Psoas muscle (tissue), 7 donors: ENCODE measurements at regions not wholly inside any gene's neighbourhood (a gene's known extent, or its start where the extent isn't known, plus 50 kb on each side); places are given as distances from the start of the nearest gene placed in this dataset.

Experiments
- ATAC-seq, 4 donors: fragments of 200-7000 bp; cut with Tn5 transposase; one replicate each; pipeline ENCODE4 v1.9.1; 2020; ENCODE audit warnings: moderate library complexity in 3 of 4, mild to moderate bottlenecking in 2 of 4
- DNase-seq, 2 donors: peaks; one replicate each; pipeline ENCODE4 v3.0.0-alpha.2; 2020
- H3K27ac ChIP-seq: fragments of 200-600 bp; one replicate; pipeline ENCODE4 v1.8.0; 2022
- H3K27me3 ChIP-seq, 3 donors: fragments of 200-600 bp in 1 of 3; one replicate each; pipeline versions ENCODE4 v1.6.1 to v1.8.0; 2013 to 2022; ENCODE audit warnings: low read length in 2 of 3, mild to moderate bottlenecking in 2 of 3, moderate library complexity in 1 of 3; ENCODE audit not compliant: insufficient read depth in 3 of 3
- H3K36me3 ChIP-seq, 2 donors: fragments of 200-600 bp in 1 of 2; one replicate each; pipeline versions ENCODE4 v1.6.1 to v1.8.0; 2013 to 2022; ENCODE audit warnings: low read depth in 1 of 2, mild to moderate bottlenecking in 1 of 2, moderate library complexity in 1 of 2; ENCODE audit not compliant: insufficient read depth in 1 of 2
- H3K4me1 ChIP-seq: fragments of 200-600 bp; one replicate; pipeline ENCODE4 v1.8.0; 2022
- H3K4me3 ChIP-seq: fragments of 200-600 bp; one replicate; pipeline ENCODE4 v1.8.0; 2022; ENCODE audit warnings: mild to moderate bottlenecking
- H3K9me3 ChIP-seq: fragments of 200-600 bp; one replicate; pipeline ENCODE4 v1.8.0; 2022
- WGBS, 3 donors: extraction: QIAGEN DNeasy Blood & Tissue Kit; methylation state at CpG; one replicate each; pipeline versions ENCODE4 v1.1.6 to v1.1.7; 2013; 5-methylcytosine and 5-hydroxymethylcytosine counted together
- intact Hi-C, 2 donors: fragments of 100-400 bp; cut with DNase I; formaldehyde crosslinking; loops; one replicate each; pipeline versions ENCODE4 v1.11.0 to v1.14.2; 2022
- TF ChIP-seq, protein P1 (sequence below): fragments of 200-600 bp; IDR thresholded peaks from one replicate; pipeline ENCODE4 v1.8.0; 2022; ENCODE audit warnings: antibody characterized with exemption
- donor health status: healthy with polysubstance abuse.
- donor health status: DM: no; HTN: no; CAD: no; lungs with moderate emphysema.
- donor health status: Bipolar disorder and iron deficiency.
- donor health status: healthy.
- donor health status: DM: yes; HTN: yes; CAD: no.
- donor health status: DM: no; HTN: no; CAD: no.
- donor health status: DM: yes; HTN: yes; CAD: no.

DNA sequence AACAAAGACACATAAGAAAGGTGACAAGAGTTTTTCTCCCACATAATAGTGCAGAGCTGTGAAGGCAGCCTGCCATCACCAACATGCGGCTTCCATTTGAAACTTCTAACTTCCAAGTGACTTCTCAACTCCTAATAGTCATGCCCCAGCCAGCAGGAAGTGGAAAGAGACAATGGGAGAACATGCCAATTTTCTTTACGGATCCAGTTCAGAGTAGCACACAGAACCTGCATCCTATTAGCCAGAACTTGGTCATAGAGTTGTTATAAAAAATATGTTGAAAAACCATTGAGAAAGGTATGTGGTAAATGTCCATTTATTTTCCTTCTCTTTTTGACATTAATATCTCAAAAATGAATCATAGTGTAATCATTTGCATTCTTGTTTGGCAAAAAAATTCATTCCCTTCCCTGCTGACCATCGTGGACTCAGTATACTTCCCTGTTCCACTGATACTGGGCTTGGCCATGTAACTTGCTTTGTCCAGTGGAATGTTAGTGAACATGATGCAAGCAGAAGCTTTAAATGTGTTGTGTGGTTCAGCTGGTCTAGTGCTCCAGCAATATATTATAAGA lies 197.4 kb downstream of the SEC16B start:
- WGBS, 3 donors, result 76 to 79% (median 79%) methylated on average over 3 of the region's 3 CpGs
- no peaks in the 10 kb centered on the region for H3K27me3 ChIP-seq
- TF ChIP-seq, protein P1, sequence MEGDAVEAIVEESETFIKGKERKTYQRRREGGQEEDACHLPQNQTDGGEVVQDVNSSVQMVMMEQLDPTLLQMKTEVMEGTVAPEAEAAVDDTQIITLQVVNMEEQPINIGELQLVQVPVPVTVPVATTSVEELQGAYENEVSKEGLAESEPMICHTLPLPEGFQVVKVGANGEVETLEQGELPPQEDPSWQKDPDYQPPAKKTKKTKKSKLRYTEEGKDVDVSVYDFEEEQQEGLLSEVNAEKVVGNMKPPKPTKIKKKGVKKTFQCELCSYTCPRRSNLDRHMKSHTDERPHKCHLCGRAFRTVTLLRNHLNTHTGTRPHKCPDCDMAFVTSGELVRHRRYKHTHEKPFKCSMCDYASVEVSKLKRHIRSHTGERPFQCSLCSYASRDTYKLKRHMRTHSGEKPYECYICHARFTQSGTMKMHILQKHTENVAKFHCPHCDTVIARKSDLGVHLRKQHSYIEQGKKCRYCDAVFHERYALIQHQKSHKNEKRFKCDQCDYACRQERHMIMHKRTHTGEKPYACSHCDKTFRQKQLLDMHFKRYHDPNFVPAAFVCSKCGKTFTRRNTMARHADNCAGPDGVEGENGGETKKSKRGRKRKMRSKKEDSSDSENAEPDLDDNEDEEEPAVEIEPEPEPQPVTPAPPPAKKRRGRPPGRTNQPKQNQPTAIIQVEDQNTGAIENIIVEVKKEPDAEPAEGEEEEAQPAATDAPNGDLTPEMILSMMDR, result no peak
- H3K36me3 ChIP-seq, result no peaks in the 10 kb centered on the region
- intact Hi-C loops, result no loop called here
- no peak overlapping the region for H3K4me3 ChIP-seq
- no peaks in the 10 kb centered on the region for H3K4me1 ChIP-seq
- no peak for ATAC-seq
- no peak overlapping the region for H3K27ac ChIP-seq
- peaks cover 12% of the 10 kb centered on the region for H3K9me3 ChIP-seq
- no peak for DNase-seq

DNA sequence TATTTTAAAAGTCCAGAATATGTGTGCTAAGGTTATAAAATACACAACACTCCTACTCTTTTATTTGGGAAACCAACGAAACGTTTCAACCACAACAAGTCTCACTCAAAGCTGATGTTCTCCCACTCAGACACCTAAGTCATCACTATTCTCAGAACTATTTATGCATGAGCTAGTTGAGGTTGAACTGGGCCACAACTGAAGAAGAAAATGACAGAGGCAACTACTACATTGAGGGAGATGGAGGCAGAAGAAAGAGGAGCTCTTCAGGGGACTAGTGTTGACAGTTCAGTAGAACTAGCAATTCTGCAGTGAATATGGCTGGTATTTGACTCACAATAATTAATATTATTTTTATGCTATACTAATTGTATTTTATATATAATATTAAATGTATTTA lies 198.2 kb downstream of the SEC16B start:
- Histone ChIP-seq H3K27ac (no peak overlapping the region), H3K27me3 (no peaks in the 10 kb centered on the region), H3K4me3 (no peak overlapping the region), H3K36me3 (no peaks in the 10 kb centered on the region), H3K4me1 (no peaks in the 10 kb centered on the region), H3K9me3 (peaks cover 12% of the 10 kb centered on the region)
- intact Hi-C loops, result no loop called here
- TF ChIP-seq, protein P1, result no peak
- DNase-seq (no peak), ATAC-seq (no peak)
- 83 to 89% (median 88%) methylated on average over 2 of the region's 2 CpGs for WGBS, 3 donors

DNA sequence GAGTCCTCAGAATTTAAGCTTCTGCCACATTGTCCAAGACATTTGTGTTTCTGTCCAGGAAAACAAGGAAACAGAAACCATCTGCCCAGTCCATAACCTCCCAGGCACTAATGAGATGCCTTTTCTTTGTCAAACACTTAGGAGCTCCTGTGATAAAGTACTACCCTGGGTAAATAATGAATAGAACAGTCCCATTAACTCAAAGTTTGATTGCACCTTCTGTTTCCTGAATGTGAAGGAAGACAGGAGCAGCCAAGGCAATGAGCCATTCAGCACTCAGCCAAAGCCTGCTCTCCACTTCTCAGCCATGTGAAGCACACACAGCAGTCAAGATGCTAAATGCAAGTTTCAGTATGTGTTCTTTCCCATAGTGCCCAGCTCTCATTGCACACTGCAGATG lies 199.8 kb downstream of the SEC16B start:
- Histone ChIP-seq H3K27ac (no peak overlapping the region), H3K36me3 (no peaks in the 10 kb centered on the region), H3K27me3 (no peaks in the 10 kb centered on the region), H3K4me3 (no peak overlapping the region), H3K4me1 (no peaks in the 10 kb centered on the region), H3K9me3 (peaks cover 12% of the 10 kb centered on the region)
- DNase-seq, result no peak
- intact Hi-C loops, result no loop called here
- no peak for ATAC-seq
- TF ChIP-seq, protein P1, result no peak

DNA sequence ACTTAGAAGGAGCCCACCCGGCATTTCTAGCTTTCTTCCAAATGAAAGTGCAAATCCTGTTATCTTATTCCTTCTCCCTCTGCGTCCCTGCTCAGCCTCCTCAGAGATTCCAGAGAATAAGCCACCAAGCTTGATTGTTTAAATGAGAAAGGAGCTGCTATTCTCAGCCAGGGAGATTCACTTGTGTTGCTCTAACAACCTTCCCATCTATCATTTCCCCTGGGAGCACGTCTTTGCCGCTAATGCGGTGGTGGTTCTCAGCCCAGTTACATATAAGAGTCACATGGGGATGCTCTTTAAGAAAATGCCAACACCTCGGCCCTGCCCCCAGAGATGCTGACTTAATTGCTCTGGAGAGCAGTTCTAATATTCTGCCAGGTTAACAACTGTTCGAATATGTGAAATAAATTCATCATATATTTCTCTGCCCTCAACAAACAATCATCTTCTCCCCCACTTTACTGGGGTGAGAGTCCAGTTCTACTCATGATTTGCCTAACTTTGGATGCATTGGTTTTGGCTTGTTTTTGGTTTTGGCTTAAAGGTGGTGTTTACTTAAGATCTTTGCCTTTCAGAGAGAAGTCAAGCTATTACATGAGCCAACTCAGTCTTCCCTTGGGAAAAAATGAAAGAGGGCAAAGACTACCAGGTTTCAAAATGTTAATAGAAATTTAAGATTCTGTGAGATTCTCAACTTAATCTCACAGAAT lies 213.9 kb downstream of the SEC16B start:
- Histone ChIP-seq H3K4me1 (no peaks in the 10 kb centered on the region), H3K9me3 (no peaks in the 10 kb centered on the region), H3K4me3 (no peak overlapping the region), H3K27ac (no peak overlapping the region), H3K27me3 (no peaks in the 10 kb centered on the region), H3K36me3 (no peaks in the 10 kb centered on the region)
- ATAC-seq (no peak), DNase-seq (no peak)
- 49 to 61% (median 59%) methylated on average over 7 of the region's 7 CpGs for WGBS, 3 donors
- TF ChIP-seq, protein P1, result no peak
- intact Hi-C loops, result no loop called here

DNA sequence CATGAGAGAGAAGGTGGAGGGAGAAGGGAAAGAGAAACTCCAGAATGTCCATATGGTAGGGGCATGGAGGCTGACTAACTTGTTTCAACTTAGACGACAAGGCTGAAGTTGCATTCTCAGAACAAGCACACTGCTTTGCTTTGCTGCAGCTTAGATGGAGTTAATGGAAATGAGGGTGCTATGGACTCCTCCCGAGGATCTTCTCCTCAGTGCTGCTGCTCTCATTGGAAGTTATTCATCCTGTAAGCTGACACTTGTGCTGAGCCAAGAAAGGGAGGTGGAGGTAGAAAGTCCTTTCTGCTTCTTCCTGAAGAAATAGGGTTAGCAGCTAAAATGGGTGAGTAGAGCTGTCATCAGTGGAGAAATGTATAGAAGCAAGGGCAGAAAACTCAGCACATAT lies 215.3 kb downstream of the SEC16B start:
- intact Hi-C loops, result no loop called here
- no peaks in the 10 kb centered on the region for H3K36me3 ChIP-seq
- 22 to 27% (median 24%) methylated on average over 2 of the region's 2 CpGs for WGBS, 3 donors
- TF ChIP-seq, protein P1, result no peak
- H3K27ac ChIP-seq, result no peak overlapping the region
- ATAC-seq (no peak), DNase-seq (no peak)
- H3K4me3 ChIP-seq, result no peak overlapping the region
- H3K9me3 ChIP-seq, result no peaks in the 10 kb centered on the region
- no peaks in the 10 kb centered on the region for H3K27me3 ChIP-seq
- no peaks in the 10 kb centered on the region for H3K4me1 ChIP-seq
